Neural cell (in vitro differentiated cells): ENCODE measurements at regions not wholly inside any gene's neighbourhood (a gene's known extent, or its start where the extent isn't known, plus 50 kb on each side); places are given as distances from the start of the nearest gene placed in this dataset.

Experiments
- EZH2 ChIP-seq: fragments of 200-600, 300-800 bp; shearing (Covaris generic), sonication (generic); IDR thresholded peaks from 2 replicates; pipeline ENCODE4 v1.6.1; 2014; ENCODE audit warnings: antibody characterized with exemption, low read length, borderline replicate concordance, mild to moderate bottlenecking; ENCODE audit not compliant: insufficient read depth, poor library complexity, severe bottlenecking
- RAD21 ChIP-seq: fragments of 450-650 bp; conservative IDR thresholded peaks from 2 replicates; pipeline ENCODE4 v1.6.1; 2014; ENCODE audit warnings: antibody characterized with exemption, mild to moderate bottlenecking, moderate library complexity
- SMC3 ChIP-seq: fragments of 450-650 bp; conservative IDR thresholded peaks from 2 replicates; pipeline ENCODE4 v1.6.1; 2014; ENCODE audit warnings: antibody characterized with exemption, mild to moderate bottlenecking, moderate library complexity; ENCODE audit not compliant: poor library complexity
- TF ChIP-seq, protein P1 (sequence below): fragments of 450-650 bp; IDR thresholded peaks from 2 replicates; pipeline ENCODE4 v1.5.1; 2014; ENCODE audit warnings: antibody characterized with exemption, mild to moderate bottlenecking, moderate library complexity; ENCODE audit not compliant: poor library complexity, severe bottlenecking

DNA sequence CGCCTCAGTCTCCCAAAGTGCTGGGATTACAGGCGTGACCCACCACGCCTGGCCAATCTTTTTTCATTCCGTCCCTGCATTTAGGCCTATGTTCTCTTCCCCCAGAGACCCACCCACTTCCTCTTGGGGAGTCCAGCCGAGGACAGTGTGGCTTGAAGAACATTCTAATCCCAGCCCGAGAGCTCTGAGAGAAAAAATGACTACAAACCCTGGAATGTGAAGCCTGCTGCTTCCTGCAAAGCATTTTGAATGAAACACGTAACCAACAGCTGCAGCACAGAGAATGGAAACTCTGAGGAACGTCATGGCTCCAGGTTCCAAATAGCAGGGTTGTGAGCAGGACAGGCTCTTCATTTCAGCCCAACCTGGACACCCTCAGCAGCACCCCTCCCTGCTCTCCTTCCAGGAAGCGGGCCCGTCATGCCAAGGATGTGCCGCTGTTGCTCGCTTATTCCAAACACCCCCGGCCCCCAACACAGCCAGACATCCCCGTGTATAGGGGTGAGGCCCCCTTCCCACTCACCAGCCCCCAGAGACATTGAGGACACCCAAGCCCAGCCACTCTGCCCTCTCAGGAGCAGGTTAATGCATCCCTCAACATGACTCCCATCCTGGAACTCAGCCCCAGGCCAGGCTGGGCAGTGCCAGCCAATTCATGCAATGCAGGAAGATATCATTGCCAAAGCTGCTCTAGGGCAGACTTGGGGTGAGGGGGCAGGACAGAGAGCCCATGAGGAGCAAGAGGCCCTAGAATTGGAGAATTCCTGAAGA lies 139.8 kb downstream of the ZFP36L2 start:
- TF ChIP-seq, protein P1, sequence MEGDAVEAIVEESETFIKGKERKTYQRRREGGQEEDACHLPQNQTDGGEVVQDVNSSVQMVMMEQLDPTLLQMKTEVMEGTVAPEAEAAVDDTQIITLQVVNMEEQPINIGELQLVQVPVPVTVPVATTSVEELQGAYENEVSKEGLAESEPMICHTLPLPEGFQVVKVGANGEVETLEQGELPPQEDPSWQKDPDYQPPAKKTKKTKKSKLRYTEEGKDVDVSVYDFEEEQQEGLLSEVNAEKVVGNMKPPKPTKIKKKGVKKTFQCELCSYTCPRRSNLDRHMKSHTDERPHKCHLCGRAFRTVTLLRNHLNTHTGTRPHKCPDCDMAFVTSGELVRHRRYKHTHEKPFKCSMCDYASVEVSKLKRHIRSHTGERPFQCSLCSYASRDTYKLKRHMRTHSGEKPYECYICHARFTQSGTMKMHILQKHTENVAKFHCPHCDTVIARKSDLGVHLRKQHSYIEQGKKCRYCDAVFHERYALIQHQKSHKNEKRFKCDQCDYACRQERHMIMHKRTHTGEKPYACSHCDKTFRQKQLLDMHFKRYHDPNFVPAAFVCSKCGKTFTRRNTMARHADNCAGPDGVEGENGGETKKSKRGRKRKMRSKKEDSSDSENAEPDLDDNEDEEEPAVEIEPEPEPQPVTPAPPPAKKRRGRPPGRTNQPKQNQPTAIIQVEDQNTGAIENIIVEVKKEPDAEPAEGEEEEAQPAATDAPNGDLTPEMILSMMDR: no peak
- TF ChIP-seq EZH2: no peak
- no peak for TF ChIP-seq RAD21
- TF ChIP-seq SMC3: no peak
